Endothelial cell of umbilical vein (primary cell): ENCODE measurements at regions not wholly inside any gene's neighbourhood (a gene's known extent, or its start where the extent isn't known, plus 50 kb on each side); places are given as distances from the start of the nearest gene placed in this dataset.

ENCODE experiments used
- BruUV-seq: library from RNA; stranded (reverse); fragments of 400-500 nt; replicated peaks from 2 replicates; lab custom pipeline; 2021; lab: Mats Ljungman, UMichigan
- CTCF ChIA-PET: fragments of 300-600, 350-600 bp; sonication (Branson Sonifier 250); formaldehyde crosslinking; loops from one replicate; lab custom pipeline; 2021; ENCODE audit warnings: antibody characterized with exemption, inconsistent platforms; lab: Charles Lee
- POLR2A ChIA-PET: fragments of 300-600, 350-600 bp; sonication (Branson Sonifier 250); formaldehyde crosslinking; loops from one replicate; lab custom pipeline; 2021; ENCODE audit warnings: antibody characterized with exemption, inconsistent platforms; lab: Charles Lee
- DNase-seq: peaks from one replicate; pipeline ENCODE4 v3.0.0-alpha.2; 2011; ENCODE audit warnings: low read depth, low spot score
- FAIRE-seq: peaks from 2 replicates; lab custom pipeline; 2011; peaks lifted over from hg19 to GRCh38; lab: Jason Lieb, UNC
- H2AFZ ChIP-seq: 2 replicates; pipeline ENCODE4 v1.6.0; 2012; ENCODE audit warnings: low read depth, low read length, control low read depth, inconsistent platforms
- H3K27ac ChIP-seq: 2 replicates; pipeline ENCODE4 v1.5.1; 2011; ENCODE audit warnings: low read depth, mild to moderate bottlenecking, control low read depth, low read length, moderate library complexity; ENCODE audit not compliant: insufficient read depth
- H3K27me3 ChIP-seq, 2 experiments: 2 replicates each; pipeline versions ENCODE4 v1.6.0 to v1.6.1; 2011; ENCODE audit warnings: low read length in 2 of 2, mixed read lengths in 1 of 2; ENCODE audit not compliant: control insufficient read depth in 2 of 2, insufficient read depth in 2 of 2
- H3K36me3 ChIP-seq, 2 experiments: 2 replicates in 1 of 2; 3 replicates in 1 of 2; pipeline ENCODE4 v1.5.1; 2011; ENCODE audit warnings: low read length in 2 of 2, mild to moderate bottlenecking in 1 of 2, moderate library complexity in 1 of 2; ENCODE audit not compliant: control insufficient read depth in 2 of 2, insufficient read depth in 2 of 2; ENCODE audit errors: extremely low read depth in 1 of 2
- H3K4me1 ChIP-seq: 3 replicates; pipeline ENCODE4 v1.5.1; 2011; ENCODE audit warnings: mild to moderate bottlenecking, low read length; ENCODE audit not compliant: control insufficient read depth, insufficient read depth; ENCODE audit errors: extremely low read depth
- H3K4me2 ChIP-seq: 2 replicates; pipeline ENCODE4 v1.6.1; 2011; ENCODE audit warnings: low read length, control low read depth, mixed read lengths; ENCODE audit not compliant: insufficient read depth
- H3K4me3 ChIP-seq, 3 experiments: fragments of 200-600 bp in 1 of 3; sonication (generic), shearing (Covaris generic) in 1 of 3; replicated peaks in 1 of 3; 2 replicates each; pipeline ENCODE4 v1.5.1; 2011 to 2016; ENCODE audit warnings: control low read depth in 3 of 3, low read length in 3 of 3, mild to moderate bottlenecking in 2 of 3, inconsistent platforms in 1 of 3, low read depth in 1 of 3, moderate library complexity in 1 of 3; ENCODE audit not compliant: insufficient read depth in 1 of 3
- H3K79me2 ChIP-seq: 2 replicates; pipeline ENCODE4 v1.6.0; 2012; ENCODE audit warnings: low read length, inconsistent platforms; ENCODE audit not compliant: control insufficient read depth, insufficient read depth
- H3K9ac ChIP-seq: replicated peaks from 2 replicates; pipeline ENCODE3; 2011; ENCODE audit warnings: low read length, control low read depth; ENCODE audit not compliant: insufficient read depth; ENCODE audit errors: extremely low read depth
- H3K9me1 ChIP-seq: replicated peaks from 3 replicates; pipeline ENCODE4 v1.6.0; 2011; ENCODE audit warnings: mild to moderate bottlenecking, low read length; ENCODE audit not compliant: control insufficient read depth, insufficient read depth; ENCODE audit errors: extremely low read depth
- H3K9me3 ChIP-seq: replicated peaks from 2 replicates; pipeline ENCODE4 v1.5.1; 2012; ENCODE audit warnings: low read length, inconsistent platforms; ENCODE audit not compliant: control insufficient read depth, insufficient read depth
- H4K20me1 ChIP-seq: replicated peaks from 2 replicates; pipeline ENCODE3; 2011; ENCODE audit warnings: mild to moderate bottlenecking, low read length; ENCODE audit not compliant: control insufficient read depth, insufficient read depth; ENCODE audit errors: extremely low read depth
- EZH2 ChIP-seq: IDR thresholded peaks from 2 replicates; pipeline ENCODE4 v1.6.1; 2012; ENCODE audit warnings: borderline replicate concordance, low read depth, mild to moderate bottlenecking, moderate library complexity, low read length, inconsistent platforms; ENCODE audit not compliant: severe bottlenecking
- GATA2 ChIP-seq: IDR thresholded peaks from 2 replicates; pipeline ENCODE4 v1.7.0; 2011; ENCODE audit warnings: low read depth, mild to moderate bottlenecking, moderate library complexity, mixed read lengths, low read length; ENCODE audit not compliant: insufficient read length, insufficient read depth
- JUN ChIP-seq: IDR thresholded peaks from 2 replicates; pipeline ENCODE4 v1.6.1; 2011; ENCODE audit warnings: borderline replicate concordance, low read depth; ENCODE audit not compliant: insufficient read length, insufficient read depth
- MYC ChIP-seq: IDR thresholded peaks from one replicate; pipeline ENCODE4 v1.6.1; 2011; ENCODE audit warnings: mild to moderate bottlenecking, low read depth, low read length
- POLR2A ChIP-seq: IDR thresholded peaks from 2 replicates; pipeline ENCODE4 v1.6.1; 2012; ENCODE audit warnings: low read depth, mild to moderate bottlenecking, control low read depth, low read length
- POLR2AphosphoS5 ChIP-seq: IDR thresholded peaks from 2 replicates; pipeline ENCODE4 v1.6.1; 2012; ENCODE audit warnings: low read depth, mild to moderate bottlenecking, control low read depth, low read length, moderate library complexity; ENCODE audit not compliant: insufficient read depth
- dilution Hi-C: fragments of 300-500 bp; cut with MboI; formaldehyde crosslinking; loops from one replicate; pipeline ENCODE4 v1.15.0; 2019; ENCODE audit warnings: low sequenced_read_pairs; ENCODE audit not compliant: extremely low pct_ligation_motif_present
- intact Hi-C: fragments of 100-400 bp; cut with micrococcal nuclease; formaldehyde crosslinking; loops from one replicate; pipeline ENCODE4 v1.10.0; 2022
- TF ChIP-seq, protein P1 (sequence below): IDR thresholded peaks from 2 replicates; pipeline ENCODE4 v1.6.1; 2011; ENCODE audit not compliant: insufficient read depth, insufficient read length

GRCh38 chr4:33340168-33340567, 2620.0 kb downstream of the PCDH7 start:
- CTCF ChIA-PET, result no interaction called here
- Histone ChIP-seq H2AFZ (no peak overlapping the region), H3K9me3 (peaks cover 2% of the 10 kb centered on the region), H3K4me3 (no peak overlapping the region), H3K9me1 (no peaks in the 10 kb centered on the region), H3K4me2 (no peak overlapping the region), H3K27ac (no peak overlapping the region), H3K4me1 (no peaks in the 10 kb centered on the region), H3K79me2 (no peaks in the 10 kb centered on the region), H4K20me1 (no peaks in the 10 kb centered on the region), H3K9ac (no peak overlapping the region), H3K36me3 (no peaks in the 10 kb centered on the region), H3K27me3 (no peaks in the 10 kb centered on the region)
- intact Hi-C loops, result no loop called here
- dilution Hi-C loops, result no loop called here
- FAIRE-seq, result no peak
- POLR2A ChIA-PET, result no interaction called here
- DNase-seq, result no peak
- no peak for TF ChIP-seq POLR2AphosphoS5
- BruUV-seq, result no TSS peak

GRCh38 chr4:33349376-33349775, 2629.2 kb downstream of the PCDH7 start:
- Histone ChIP-seq H2AFZ (no peak overlapping the region), H3K4me3 (no peak overlapping the region), H3K9me3 (no peaks in the 10 kb centered on the region), H3K9ac (no peak overlapping the region), H4K20me1 (no peaks in the 10 kb centered on the region), H3K4me2 (no peak overlapping the region), H3K27ac (no peak overlapping the region), H3K36me3 (no peaks in the 10 kb centered on the region), H3K79me2 (no peaks in the 10 kb centered on the region), H3K9me1 (no peaks in the 10 kb centered on the region), H3K27me3 (no peaks in the 10 kb centered on the region), H3K4me1 (no peaks in the 10 kb centered on the region)
- no peak for FAIRE-seq
- intact Hi-C loops, result no loop called here
- no TSS peak for BruUV-seq
- CTCF ChIA-PET, result no interaction called here
- TF ChIP-seq JUN (no peak), GATA2 (no peak), MYC (no peak), EZH2 (no peak), POLR2A (no peak)
- TF ChIP-seq, protein P1, sequence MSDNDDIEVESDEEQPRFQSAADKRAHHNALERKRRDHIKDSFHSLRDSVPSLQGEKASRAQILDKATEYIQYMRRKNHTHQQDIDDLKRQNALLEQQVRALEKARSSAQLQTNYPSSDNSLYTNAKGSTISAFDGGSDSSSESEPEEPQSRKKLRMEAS, result no peak
- DNase-seq, result no peak
- dilution Hi-C loops, result no loop called here
- POLR2A ChIA-PET, result no interaction called here
